ENCODE measurements at regions not wholly inside any gene's neighbourhood (a gene's known extent, or its start where the extent isn't known, plus 50 kb on each side); places are given as distances from the start of the nearest gene placed in this dataset.

GRCh38 chr3:117217760-117218316 is 508.3 kb downstream of the TUSC7 start:
- Histone ChIP-seq H3K27ac (ENCODE audit: low read depth in 1 of 2, low read length in 1 of 2) (no peak overlapping the region), H3K9ac (ENCODE audit: insufficient read depth in 1 of 2, low read length in 2 of 2) (no peak overlapping the region), H3K4me1 (ENCODE audit: control insufficient read depth in 5 of 5, insufficient read depth in 5 of 5, low read length in 5 of 5) (peaks cover 0 to 22% (median 2%) of the 10 kb centered on the region in 5 donors), H3K27me3 (ENCODE audit: control insufficient read depth in 3 of 3, insufficient read depth in 3 of 3, low read length in 2 of 3) (no peaks in the 10 kb centered on the region), H3K9me3 (ENCODE audit: control insufficient read depth in 4 of 4, insufficient read depth in 3 of 4, low read length in 3 of 4) (no peaks in the 10 kb centered on the region), H3K4me3 (no peak overlapping the region), H3K36me3 (ENCODE audit: control insufficient read depth in 4 of 4, insufficient read depth in 4 of 4, low read length in 4 of 4) (no peaks in the 10 kb centered on the region)
- no peak for DNase-seq
- WGBS, 2 donors, result 73 to 83% methylated on average over 5 of the region's 5 CpGs
- no peak for ATAC-seq (ENCODE audit: insufficient read depth, low FRiP score)
- TF ChIP-seq, protein P1, sequence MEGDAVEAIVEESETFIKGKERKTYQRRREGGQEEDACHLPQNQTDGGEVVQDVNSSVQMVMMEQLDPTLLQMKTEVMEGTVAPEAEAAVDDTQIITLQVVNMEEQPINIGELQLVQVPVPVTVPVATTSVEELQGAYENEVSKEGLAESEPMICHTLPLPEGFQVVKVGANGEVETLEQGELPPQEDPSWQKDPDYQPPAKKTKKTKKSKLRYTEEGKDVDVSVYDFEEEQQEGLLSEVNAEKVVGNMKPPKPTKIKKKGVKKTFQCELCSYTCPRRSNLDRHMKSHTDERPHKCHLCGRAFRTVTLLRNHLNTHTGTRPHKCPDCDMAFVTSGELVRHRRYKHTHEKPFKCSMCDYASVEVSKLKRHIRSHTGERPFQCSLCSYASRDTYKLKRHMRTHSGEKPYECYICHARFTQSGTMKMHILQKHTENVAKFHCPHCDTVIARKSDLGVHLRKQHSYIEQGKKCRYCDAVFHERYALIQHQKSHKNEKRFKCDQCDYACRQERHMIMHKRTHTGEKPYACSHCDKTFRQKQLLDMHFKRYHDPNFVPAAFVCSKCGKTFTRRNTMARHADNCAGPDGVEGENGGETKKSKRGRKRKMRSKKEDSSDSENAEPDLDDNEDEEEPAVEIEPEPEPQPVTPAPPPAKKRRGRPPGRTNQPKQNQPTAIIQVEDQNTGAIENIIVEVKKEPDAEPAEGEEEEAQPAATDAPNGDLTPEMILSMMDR (IDR thresholded peaks at IDR 0.05; ENCODE audit: control extremely low read depth, extremely low read depth), result no peak

- no peak overlapping the region for H3K4me3 ChIP-seq
- no peak overlapping the region for H3K27ac ChIP-seq (ENCODE audit: low read depth in 1 of 2, low read length in 1 of 2)
- H3K36me3 ChIP-seq (ENCODE audit: control insufficient read depth in 4 of 4, insufficient read depth in 4 of 4, low read length in 4 of 4), result no peaks in the 10 kb centered on the region
- H3K27me3 ChIP-seq (ENCODE audit: control insufficient read depth in 3 of 3, insufficient read depth in 3 of 3, low read length in 2 of 3), result no peaks in the 10 kb centered on the region
- TF ChIP-seq, protein P1 (IDR thresholded peaks at IDR 0.05; ENCODE audit: control extremely low read depth, extremely low read depth), result no peak
- peaks cover 0 to 22% (median 2%) of the 10 kb centered on the region in 5 donors for H3K4me1 ChIP-seq (ENCODE audit: control insufficient read depth in 5 of 5, insufficient read depth in 5 of 5, low read length in 5 of 5)
- no peak overlapping the region for H3K9ac ChIP-seq (ENCODE audit: insufficient read depth in 1 of 2, low read length in 2 of 2)
- ATAC-seq (ENCODE audit: insufficient read depth, low FRiP score) (no peak), DNase-seq (peak in 1 of 3 donors; percentile 42)
- WGBS, 2 donors, result 38 to 64% methylated on average over 3 of the region's 3 CpGs
- H3K9me3 ChIP-seq (ENCODE audit: control insufficient read depth in 4 of 4, insufficient read depth in 3 of 4, low read length in 3 of 4), result no peaks in the 10 kb centered on the region
Measured at GRCh38 chr3:117218641-117219048, 509.1 kb downstream of the TUSC7 start.

- WGBS, 2 donors, result 72 to 81% methylated on average over 2 of the region's 2 CpGs
- Histone ChIP-seq H3K27ac (ENCODE audit: low read depth in 1 of 2, low read length in 1 of 2) (no peak overlapping the region), H3K36me3 (ENCODE audit: control insufficient read depth in 4 of 4, insufficient read depth in 4 of 4, low read length in 4 of 4) (no peaks in the 10 kb centered on the region), H3K9ac (ENCODE audit: insufficient read depth in 1 of 2, low read length in 2 of 2) (no peak overlapping the region), H3K9me3 (ENCODE audit: control insufficient read depth in 4 of 4, insufficient read depth in 3 of 4, low read length in 3 of 4) (no peaks in the 10 kb centered on the region), H3K4me3 (no peak overlapping the region), H3K4me1 (ENCODE audit: control insufficient read depth in 5 of 5, insufficient read depth in 5 of 5, low read length in 5 of 5) (peaks cover 0 to 22% (median 2%) of the 10 kb centered on the region in 5 donors), H3K27me3 (ENCODE audit: control insufficient read depth in 3 of 3, insufficient read depth in 3 of 3, low read length in 2 of 3) (no peaks in the 10 kb centered on the region)
- DNase-seq, result no peak
- TF ChIP-seq, protein P1 (IDR thresholded peaks at IDR 0.05; ENCODE audit: control extremely low read depth, extremely low read depth), result no peak
- no peak for ATAC-seq (ENCODE audit: insufficient read depth, low FRiP score)
Measured at GRCh38 chr3:117219296-117219695, 509.7 kb downstream of the TUSC7 start.

GRCh38 chr3:117226932-117227331 is 517.4 kb downstream of the TUSC7 start:
- Histone ChIP-seq H3K9me3 (ENCODE audit: control insufficient read depth in 4 of 4, insufficient read depth in 3 of 4, low read length in 3 of 4) (no peaks in the 10 kb centered on the region), H3K9ac (ENCODE audit: insufficient read depth in 1 of 2, low read length in 2 of 2) (no peak overlapping the region), H3K4me3 (no peak overlapping the region), H3K27me3 (ENCODE audit: control insufficient read depth in 3 of 3, insufficient read depth in 3 of 3, low read length in 2 of 3) (no peaks in the 10 kb centered on the region), H3K27ac (ENCODE audit: low read depth in 1 of 2, low read length in 1 of 2) (no peak overlapping the region), H3K4me1 (ENCODE audit: control insufficient read depth in 5 of 5, insufficient read depth in 5 of 5, low read length in 5 of 5) (no peaks in the 10 kb centered on the region), H3K36me3 (ENCODE audit: control insufficient read depth in 4 of 4, insufficient read depth in 4 of 4, low read length in 4 of 4) (no peaks in the 10 kb centered on the region)
- no peak for DNase-seq
- TF ChIP-seq, protein P1 (IDR thresholded peaks at IDR 0.05; ENCODE audit: control extremely low read depth, extremely low read depth), result no peak
- 67 to 74% methylated on average over 2 of the region's 2 CpGs for WGBS, 2 donors
- ATAC-seq (ENCODE audit: insufficient read depth, low FRiP score), result no peak
